ENCODE measurements at regions not wholly inside any gene's neighbourhood (a gene's known extent, or its start where the extent isn't known, plus 50 kb on each side); places are given as distances from the start of the nearest gene placed in this dataset.

DNA sequence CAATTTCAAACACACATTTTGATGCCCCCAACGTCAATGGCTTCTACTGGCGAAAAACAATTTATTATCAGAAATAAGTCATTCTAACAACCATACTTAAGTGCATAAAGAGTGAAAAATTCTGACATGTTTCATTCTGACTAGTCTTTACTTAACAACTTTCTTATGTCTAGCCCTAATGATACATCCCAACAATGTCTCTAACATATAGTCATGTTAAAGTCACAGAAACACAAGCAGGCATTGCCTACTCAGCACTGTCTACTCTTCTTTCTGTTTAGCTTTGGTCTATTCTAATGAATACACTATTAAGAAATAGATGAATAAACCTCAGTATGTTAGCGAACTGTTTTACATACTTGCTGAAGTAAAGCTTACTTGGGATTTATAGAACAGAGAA is 105.8 kb upstream of the DUSP10 start:
- ATAC-seq: no peak
- TF ChIP-seq ESRRG (CRISPR knock-in tag; IDR thresholded peaks at IDR 0.05) (no peak), ARNTL (CRISPR knock-in tag; IDR thresholded peaks at IDR 0.05; ENCODE audit: borderline replicate concordance, low read depth) (no peak), ISL1 (CRISPR knock-in tag; IDR thresholded peaks at IDR 0.05) (no peak), ZNF8 (CRISPR knock-in tag; IDR thresholded peaks at IDR 0.05) (no peak), OSR1 (CRISPR knock-in tag; IDR thresholded peaks at IDR 0.05) (no peak), CSDC2 (CRISPR knock-in tag; IDR thresholded peaks at IDR 0.05) (no peak), RARB (CRISPR knock-in tag; IDR thresholded peaks at IDR 0.05) (no peak), ZFP3 (CRISPR knock-in tag; IDR thresholded peaks at IDR 0.05) (no peak), ZNF70 (CRISPR knock-in tag; IDR thresholded peaks at IDR 0.05) (no peak), SNAI2 (CRISPR knock-in tag; IDR thresholded peaks at IDR 0.05) (no peak), BACH2 (CRISPR knock-in tag; IDR thresholded peaks at IDR 0.05; ENCODE audit: borderline replicate concordance) (no peak), TCF4 (CRISPR knock-in tag; IDR thresholded peaks at IDR 0.05; ENCODE audit: borderline replicate concordance) (no peak), PPARA (CRISPR knock-in tag; IDR thresholded peaks at IDR 0.05; ENCODE audit: borderline replicate concordance) (no peak), GLIS3 (CRISPR knock-in tag; IDR thresholded peaks at IDR 0.05) (no peak)
- TF ChIP-seq, protein P1, sequence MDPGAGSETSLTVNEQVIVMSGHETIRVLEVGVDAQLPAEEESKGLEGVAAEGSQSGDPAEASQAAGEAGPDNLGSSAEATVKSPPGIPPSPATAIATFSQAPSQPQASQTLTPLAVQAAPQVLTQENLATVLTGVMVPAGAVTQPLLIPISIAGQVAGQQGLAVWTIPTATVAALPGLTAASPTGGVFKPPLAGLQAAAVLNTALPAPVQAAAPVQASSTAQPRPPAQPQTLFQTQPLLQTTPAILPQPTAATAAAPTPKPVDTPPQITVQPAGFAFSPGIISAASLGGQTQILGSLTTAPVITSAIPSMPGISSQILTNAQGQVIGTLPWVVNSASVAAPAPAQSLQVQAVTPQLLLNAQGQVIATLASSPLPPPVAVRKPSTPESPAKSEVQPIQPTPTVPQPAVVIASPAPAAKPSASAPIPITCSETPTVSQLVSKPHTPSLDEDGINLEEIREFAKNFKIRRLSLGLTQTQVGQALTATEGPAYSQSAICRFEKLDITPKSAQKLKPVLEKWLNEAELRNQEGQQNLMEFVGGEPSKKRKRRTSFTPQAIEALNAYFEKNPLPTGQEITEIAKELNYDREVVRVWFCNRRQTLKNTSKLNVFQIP (CRISPR knock-in tag; IDR thresholded peaks at IDR 0.05; ENCODE audit: borderline replicate concordance, low read depth): no peak
- TF ChIP-seq, protein P2, sequence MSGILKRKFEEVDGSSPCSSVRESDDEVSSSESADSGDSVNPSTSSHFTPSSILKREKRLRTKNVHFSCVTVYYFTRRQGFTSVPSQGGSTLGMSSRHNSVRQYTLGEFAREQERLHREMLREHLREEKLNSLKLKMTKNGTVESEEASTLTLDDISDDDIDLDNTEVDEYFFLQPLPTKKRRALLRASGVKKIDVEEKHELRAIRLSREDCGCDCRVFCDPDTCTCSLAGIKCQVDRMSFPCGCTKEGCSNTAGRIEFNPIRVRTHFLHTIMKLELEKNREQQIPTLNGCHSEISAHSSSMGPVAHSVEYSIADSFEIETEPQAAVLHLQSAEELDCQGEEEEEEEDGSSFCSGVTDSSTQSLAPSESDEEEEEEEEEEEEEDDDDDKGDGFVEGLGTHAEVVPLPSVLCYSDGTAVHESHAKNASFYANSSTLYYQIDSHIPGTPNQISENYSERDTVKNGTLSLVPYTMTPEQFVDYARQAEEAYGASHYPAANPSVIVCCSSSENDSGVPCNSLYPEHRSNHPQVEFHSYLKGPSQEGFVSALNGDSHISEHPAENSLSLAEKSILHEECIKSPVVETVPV (CRISPR knock-in tag; IDR thresholded peaks at IDR 0.05): no peak

DNA sequence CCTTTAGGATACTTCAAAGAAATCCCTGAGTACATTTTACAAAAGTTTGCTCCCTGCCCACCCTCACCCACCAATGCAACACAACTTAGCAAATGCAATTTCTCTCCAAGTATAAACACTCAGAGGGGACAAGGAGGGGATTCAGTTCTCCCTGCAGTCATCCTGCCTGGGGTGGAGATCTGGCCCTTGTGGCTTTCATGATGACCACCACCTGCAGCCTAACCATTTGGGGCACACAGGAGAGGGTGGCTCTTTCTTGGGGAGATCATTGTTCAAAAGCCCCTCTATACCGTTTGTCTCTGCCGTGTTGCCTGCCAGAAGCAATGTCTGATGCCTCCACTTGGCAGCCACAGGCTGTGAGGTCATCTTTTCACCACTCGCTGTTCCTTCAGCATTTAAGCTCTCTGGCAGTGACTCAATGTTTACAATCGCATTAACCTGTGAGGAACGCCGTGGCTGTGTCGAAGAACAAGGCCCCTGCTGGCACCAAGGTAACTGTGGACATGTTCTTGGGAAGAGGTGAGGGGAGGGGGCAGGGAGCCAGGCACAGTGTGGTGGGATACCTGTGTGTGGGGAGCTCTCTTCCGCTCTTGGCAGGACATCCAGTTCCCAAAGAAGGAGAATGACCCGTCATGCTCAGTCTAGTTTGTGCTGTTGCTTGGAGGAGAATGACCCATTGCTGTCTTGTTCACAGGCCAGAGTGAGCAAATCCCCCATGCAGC is 103.9 kb upstream of the DUSP10 start:
- ATAC-seq: no peak
- TF ChIP-seq ISL1 (CRISPR knock-in tag; IDR thresholded peaks at IDR 0.05) (no peak), TCF4 (CRISPR knock-in tag; IDR thresholded peaks at IDR 0.05; ENCODE audit: borderline replicate concordance) (no peak), ARNTL (CRISPR knock-in tag; IDR thresholded peaks at IDR 0.05; ENCODE audit: borderline replicate concordance, low read depth) (no peak), TOX (CRISPR knock-in tag; IDR thresholded peaks at IDR 0.05; ENCODE audit: borderline replicate concordance) (no peak), ESRRG (CRISPR knock-in tag; IDR thresholded peaks at IDR 0.05) (no peak), RARB (CRISPR knock-in tag; IDR thresholded peaks at IDR 0.05) (no peak), OSR1 (CRISPR knock-in tag; IDR thresholded peaks at IDR 0.05) (no peak), CSDC2 (CRISPR knock-in tag; IDR thresholded peaks at IDR 0.05) (no peak)

DNA sequence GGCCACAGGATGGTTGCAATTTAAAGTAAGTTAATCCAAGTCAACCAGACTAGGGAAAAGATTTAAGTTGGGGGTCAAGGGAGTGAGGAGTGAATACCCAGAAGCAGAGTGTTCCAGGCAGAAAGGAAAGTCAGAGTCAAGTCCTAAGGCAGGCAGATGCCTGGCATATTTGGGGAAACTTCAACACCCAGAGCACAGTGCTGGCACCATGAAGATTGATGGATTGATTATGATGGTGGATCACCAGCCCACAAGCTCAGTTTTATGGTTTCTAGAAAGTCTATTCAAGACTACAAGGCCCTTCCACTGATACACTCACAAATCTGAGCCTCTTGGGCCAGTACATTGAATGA is 100.1 kb upstream of the DUSP10 start:
- ATAC-seq: no peak
- TF ChIP-seq ZFP30 (CRISPR knock-in tag; IDR thresholded peaks at IDR 0.05) (no peak), TCF4 (CRISPR knock-in tag; IDR thresholded peaks at IDR 0.05; ENCODE audit: borderline replicate concordance) (no peak), ZC3H10 (CRISPR knock-in tag; IDR thresholded peaks at IDR 0.05) (no peak), ISL1 (CRISPR knock-in tag; IDR thresholded peaks at IDR 0.05) (no peak), CSDC2 (CRISPR knock-in tag; IDR thresholded peaks at IDR 0.05) (no peak), SNAI2 (CRISPR knock-in tag; IDR thresholded peaks at IDR 0.05) (no peak), BACH2 (CRISPR knock-in tag; IDR thresholded peaks at IDR 0.05; ENCODE audit: borderline replicate concordance) (no peak), ESRRG (CRISPR knock-in tag; IDR thresholded peaks at IDR 0.05) (no peak), PPARA (CRISPR knock-in tag; IDR thresholded peaks at IDR 0.05; ENCODE audit: borderline replicate concordance) (no peak), OSR1 (CRISPR knock-in tag; IDR thresholded peaks at IDR 0.05) (no peak), ZNF565 (CRISPR knock-in tag; conservative IDR thresholded peaks at IDR 0.05; ENCODE audit: low read depth) (no peak)
- TF ChIP-seq, protein P3, sequence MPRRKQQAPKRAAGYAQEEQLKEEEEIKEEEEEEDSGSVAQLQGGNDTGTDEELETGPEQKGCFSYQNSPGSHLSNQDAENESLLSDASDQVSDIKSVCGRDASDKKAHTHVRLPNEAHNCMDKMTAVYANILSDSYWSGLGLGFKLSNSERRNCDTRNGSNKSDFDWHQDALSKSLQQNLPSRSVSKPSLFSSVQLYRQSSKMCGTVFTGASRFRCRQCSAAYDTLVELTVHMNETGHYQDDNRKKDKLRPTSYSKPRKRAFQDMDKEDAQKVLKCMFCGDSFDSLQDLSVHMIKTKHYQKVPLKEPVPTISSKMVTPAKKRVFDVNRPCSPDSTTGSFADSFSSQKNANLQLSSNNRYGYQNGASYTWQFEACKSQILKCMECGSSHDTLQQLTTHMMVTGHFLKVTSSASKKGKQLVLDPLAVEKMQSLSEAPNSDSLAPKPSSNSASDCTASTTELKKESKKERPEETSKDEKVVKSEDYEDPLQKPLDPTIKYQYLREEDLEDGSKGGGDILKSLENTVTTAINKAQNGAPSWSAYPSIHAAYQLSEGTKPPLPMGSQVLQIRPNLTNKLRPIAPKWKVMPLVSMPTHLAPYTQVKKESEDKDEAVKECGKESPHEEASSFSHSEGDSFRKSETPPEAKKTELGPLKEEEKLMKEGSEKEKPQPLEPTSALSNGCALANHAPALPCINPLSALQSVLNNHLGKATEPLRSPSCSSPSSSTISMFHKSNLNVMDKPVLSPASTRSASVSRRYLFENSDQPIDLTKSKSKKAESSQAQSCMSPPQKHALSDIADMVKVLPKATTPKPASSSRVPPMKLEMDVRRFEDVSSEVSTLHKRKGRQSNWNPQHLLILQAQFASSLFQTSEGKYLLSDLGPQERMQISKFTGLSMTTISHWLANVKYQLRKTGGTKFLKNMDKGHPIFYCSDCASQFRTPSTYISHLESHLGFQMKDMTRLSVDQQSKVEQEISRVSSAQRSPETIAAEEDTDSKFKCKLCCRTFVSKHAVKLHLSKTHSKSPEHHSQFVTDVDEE (CRISPR knock-in tag; IDR thresholded peaks at IDR 0.05): no peak
- TF ChIP-seq, protein P1 (CRISPR knock-in tag; IDR thresholded peaks at IDR 0.05; ENCODE audit: borderline replicate concordance, low read depth): no peak
- TF ChIP-seq, protein P2 (CRISPR knock-in tag; IDR thresholded peaks at IDR 0.05): no peak
- TF ChIP-seq, protein P4, sequence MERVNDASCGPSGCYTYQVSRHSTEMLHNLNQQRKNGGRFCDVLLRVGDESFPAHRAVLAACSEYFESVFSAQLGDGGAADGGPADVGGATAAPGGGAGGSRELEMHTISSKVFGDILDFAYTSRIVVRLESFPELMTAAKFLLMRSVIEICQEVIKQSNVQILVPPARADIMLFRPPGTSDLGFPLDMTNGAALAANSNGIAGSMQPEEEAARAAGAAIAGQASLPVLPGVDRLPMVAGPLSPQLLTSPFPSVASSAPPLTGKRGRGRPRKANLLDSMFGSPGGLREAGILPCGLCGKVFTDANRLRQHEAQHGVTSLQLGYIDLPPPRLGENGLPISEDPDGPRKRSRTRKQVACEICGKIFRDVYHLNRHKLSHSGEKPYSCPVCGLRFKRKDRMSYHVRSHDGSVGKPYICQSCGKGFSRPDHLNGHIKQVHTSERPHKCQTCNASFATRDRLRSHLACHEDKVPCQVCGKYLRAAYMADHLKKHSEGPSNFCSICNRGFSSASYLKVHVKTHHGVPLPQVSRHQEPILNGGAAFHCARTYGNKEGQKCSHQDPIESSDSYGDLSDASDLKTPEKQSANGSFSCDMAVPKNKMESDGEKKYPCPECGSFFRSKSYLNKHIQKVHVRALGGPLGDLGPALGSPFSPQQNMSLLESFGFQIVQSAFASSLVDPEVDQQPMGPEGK (CRISPR knock-in tag; IDR thresholded peaks at IDR 0.05; ENCODE audit: borderline replicate concordance): no peak

Measured in SK-N-SH treated with all-trans-retinoic acid at 6 μM for 48 hours (cell line).